ENCODE measurements at regions not wholly inside any gene's neighbourhood (a gene's known extent, or its start where the extent isn't known, plus 50 kb on each side); places are given as distances from the start of the nearest gene placed in this dataset.

DNA sequence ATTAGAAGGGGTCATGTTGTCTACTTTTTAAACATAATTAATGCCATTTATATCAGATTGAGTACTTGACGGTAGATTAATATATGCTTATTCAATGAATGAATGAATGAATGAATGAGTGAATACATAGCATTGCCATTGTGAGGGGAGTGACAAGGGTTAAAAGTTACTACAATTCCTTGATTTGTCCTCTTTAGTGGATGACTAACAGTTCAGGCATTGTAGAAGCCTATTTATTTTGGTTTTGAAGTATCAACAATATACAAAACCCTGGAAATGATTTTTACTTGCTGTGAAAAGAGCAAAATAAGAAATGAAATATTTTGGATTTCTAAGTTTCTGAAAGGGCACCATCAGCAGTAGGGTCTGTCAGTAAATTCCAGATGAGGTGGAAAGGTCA, 122.7 kb downstream of the CYSLTR2 start:
- TF ChIP-seq, protein P1, sequence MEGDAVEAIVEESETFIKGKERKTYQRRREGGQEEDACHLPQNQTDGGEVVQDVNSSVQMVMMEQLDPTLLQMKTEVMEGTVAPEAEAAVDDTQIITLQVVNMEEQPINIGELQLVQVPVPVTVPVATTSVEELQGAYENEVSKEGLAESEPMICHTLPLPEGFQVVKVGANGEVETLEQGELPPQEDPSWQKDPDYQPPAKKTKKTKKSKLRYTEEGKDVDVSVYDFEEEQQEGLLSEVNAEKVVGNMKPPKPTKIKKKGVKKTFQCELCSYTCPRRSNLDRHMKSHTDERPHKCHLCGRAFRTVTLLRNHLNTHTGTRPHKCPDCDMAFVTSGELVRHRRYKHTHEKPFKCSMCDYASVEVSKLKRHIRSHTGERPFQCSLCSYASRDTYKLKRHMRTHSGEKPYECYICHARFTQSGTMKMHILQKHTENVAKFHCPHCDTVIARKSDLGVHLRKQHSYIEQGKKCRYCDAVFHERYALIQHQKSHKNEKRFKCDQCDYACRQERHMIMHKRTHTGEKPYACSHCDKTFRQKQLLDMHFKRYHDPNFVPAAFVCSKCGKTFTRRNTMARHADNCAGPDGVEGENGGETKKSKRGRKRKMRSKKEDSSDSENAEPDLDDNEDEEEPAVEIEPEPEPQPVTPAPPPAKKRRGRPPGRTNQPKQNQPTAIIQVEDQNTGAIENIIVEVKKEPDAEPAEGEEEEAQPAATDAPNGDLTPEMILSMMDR (IDR thresholded peaks at IDR 0.05): no peak

DNA sequence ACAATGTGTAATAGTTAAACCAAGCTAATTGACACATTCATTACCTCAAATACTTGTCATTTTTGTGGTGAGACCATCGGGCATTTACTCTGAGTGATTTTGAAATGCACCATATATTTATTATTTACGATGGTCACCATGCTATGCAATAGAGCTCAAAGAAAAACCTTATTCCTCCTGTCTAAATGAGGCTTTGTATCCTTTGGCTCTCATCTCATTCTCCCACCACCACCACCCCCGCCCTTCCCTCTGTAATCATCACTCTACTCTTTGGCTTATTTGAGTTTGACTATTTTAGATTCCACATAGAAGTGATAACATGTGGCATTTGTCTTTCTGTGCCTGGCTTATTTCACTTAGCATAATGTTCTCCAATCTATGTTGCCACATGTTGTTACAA, 124.9 kb downstream of the CYSLTR2 start:
- TF ChIP-seq, protein P1 (IDR thresholded peaks at IDR 0.05): no peak

DNA sequence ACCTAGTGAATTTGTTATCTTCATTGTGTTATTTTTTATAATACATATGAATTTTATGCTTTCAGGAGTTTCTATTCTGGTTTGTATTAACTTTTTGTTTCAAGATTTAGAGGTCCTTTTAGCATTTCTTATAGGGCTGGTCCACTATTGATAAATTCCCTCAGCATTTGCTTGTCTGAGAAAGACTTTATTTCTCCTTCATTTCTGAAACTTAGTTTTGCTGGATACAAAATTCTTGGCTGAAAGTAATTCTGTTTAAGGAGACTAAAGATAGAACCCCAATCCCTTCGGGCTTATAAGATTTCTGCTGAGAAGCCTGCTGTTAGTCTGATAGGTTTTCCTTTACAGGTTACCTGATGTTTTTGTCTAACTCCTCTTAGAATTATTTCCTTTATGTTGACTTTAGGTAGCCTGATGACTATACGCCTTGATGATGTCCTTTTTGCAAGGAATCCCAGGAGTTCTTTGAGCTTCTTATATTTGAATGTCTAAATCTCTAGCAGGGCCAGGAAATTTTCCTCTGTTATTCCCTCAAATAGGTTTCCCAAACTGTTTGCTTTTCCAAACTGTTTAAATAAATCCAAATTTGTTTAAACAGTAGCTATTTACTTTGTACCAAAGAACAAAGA, 127.1 kb downstream of the CYSLTR2 start:
- TF ChIP-seq, protein P1 (IDR thresholded peaks at IDR 0.05): no peak

DNA sequence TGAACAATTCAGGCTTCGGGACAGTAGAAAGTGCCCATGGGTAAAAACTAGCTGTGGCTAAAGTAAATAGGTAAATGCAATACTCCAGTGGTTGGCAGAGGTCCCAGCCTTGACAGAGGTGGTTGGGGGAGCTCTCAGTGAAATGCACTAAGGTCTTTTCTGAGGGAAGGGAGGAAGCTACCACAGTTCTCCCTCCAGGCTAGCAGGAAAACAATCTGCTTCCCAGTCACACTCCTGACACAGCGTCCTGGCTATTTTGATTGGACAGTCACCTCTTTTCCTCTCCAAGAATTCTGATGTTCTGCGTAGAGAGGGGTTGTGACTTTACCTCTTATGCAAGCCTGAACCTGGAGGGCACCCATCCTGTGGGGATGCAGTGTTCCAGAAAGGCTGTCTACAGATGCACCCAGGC, 128.7 kb downstream of the CYSLTR2 start:
- TF ChIP-seq, protein P1 (IDR thresholded peaks at IDR 0.05): no peak

DNA sequence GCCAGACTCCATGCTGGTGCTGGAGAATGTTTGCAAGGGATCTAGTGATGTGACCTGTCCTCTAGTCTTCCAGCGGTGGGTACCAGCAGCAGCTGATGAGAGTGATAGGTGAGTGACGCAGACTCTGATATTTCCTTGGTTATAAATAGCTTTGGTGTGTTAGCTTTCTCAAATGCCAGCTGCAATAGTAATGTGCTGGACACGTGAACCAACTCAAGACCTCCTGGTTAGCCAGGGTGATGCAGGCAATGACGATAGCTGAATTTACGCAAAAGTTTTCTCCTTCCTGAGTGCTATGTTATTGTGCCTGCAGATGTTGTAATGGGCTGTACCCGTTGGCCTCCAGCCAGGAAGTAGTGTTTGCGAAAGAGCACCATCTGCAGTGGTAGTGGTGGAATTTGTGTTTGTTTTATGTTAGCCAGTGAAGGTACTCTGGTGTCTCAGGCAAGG, 129.5 kb downstream of the CYSLTR2 start:
- TF ChIP-seq, protein P1 (IDR thresholded peaks at IDR 0.05): no peak

DNA sequence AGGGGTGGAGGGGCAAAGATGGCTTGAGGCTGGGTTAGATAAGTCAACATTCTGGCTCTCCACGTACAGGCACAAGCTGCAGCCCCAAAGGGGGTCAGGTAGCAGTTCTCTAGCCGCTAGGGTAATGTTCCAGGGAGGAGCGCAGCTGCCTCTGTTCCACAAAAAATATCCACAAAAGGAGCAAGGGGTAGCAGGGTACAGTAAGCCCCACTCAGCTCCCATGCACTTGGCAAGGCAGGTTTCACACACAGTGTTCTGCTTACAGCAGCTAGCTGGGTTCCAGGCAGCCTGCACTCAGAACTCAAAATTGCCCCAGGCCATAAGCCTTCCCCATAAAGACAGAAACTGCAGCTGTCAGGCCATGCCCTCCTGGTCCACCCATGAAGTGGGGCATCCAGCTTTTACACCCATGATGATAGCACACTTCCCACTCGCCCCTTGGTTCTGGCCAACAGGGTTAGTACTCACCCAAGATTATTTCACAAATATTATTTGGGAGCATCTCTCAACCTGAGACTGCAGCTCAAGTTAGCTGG, 130.0 kb downstream of the CYSLTR2 start:
- TF ChIP-seq, protein P1 (IDR thresholded peaks at IDR 0.05): no peak

DNA sequence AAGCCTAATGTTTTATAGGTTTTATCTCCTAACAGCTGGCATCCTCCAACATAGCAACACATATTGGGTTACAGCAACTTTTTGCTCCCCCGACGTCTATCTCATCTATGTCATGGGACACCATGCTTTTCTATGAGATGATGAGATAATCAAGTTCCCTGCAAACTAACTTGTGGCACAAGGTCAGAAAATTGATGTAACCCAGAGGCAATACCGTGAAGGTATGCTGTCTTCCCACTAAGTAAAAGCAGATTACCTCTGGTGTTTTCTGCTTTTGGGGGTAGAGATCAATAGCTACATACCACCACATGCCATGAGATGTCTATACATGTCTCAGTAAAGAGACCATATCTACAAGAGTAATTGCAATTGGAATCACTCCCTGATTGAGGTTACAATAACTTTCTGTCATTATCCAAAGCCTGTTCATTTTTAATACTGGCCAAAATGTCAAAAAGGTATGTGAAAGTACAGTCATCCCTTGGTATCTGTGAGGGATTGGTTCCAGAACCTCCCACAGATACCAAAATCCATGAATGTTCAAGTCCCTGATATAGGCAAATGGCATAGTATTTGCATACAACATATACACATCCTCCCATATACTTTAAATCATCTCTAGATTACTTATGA, 131.3 kb downstream of the CYSLTR2 start:
- TF ChIP-seq, protein P1 (IDR thresholded peaks at IDR 0.05): no peak
